SW480 (cell line): ENCODE measurements at regions not wholly inside any gene's neighbourhood (a gene's known extent, or its start where the extent isn't known, plus 50 kb on each side); places are given as distances from the start of the nearest gene placed in this dataset.
"Not testable (repeated sequence)": the region's sequence is repeated elsewhere in the genome, so short reads cannot be mapped to it uniquely, and the experiment has no call there.

ENCODE experiments used
- DNase-seq: peaks from one replicate; pipeline ENCODE4 v3.0.0-alpha.2; 2016; ENCODE audit warnings: low spot score

DNA sequence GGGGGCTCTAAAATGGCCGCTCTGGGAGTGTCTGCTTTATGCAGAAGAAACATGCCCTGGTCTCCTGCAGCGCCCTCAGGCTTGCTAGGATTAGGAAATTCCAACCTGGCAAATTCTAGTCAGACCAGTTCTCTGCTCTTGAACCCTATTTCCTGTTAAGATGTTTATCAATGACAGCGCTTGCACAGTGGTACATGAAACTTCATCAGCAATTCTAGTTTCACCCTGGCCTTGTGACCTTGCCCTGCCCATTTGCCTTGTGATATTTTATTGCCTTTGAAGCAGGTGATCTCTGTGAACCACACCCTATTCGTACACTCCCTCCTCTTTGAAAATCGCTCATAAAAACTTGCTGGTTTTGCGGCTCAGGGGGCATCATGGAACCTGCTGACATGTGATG lies 1184.0 kb downstream of the JRKL start:
- DNase-seq, result peak; percentile 74

DNA sequence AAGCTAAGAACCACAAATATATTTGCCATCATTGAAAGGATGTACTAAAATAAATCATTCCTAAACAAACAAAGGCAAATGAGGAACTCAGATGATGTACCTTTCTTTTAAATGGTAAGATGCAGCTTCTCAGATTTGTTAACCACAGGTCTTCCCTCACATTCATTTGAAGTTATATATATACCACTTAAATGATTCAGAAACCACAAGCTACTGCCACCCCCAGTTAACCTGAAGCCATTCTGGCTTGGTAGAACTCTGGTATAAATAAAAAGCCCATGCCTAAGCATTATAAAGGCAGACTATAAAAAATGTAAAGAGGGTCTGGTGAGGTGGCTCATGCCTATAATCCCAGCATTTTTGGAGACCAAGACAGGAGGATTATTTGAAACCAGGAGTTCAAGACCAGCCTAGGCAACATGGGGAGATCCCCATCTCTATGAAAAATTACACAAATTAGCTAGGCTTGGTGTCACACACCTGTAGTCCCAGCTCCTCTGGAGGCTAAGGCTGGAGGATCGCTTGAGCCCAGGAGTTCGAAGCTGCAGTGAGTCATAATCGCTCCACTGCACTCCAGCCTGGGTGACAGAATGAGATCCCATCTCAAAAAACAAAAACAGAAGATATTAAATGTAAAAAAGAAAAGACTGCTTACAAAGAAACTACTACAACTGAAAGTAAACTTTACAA lies 1185.3 kb downstream of the JRKL start:
- DNase-seq, result peak; percentile 87

DNA sequence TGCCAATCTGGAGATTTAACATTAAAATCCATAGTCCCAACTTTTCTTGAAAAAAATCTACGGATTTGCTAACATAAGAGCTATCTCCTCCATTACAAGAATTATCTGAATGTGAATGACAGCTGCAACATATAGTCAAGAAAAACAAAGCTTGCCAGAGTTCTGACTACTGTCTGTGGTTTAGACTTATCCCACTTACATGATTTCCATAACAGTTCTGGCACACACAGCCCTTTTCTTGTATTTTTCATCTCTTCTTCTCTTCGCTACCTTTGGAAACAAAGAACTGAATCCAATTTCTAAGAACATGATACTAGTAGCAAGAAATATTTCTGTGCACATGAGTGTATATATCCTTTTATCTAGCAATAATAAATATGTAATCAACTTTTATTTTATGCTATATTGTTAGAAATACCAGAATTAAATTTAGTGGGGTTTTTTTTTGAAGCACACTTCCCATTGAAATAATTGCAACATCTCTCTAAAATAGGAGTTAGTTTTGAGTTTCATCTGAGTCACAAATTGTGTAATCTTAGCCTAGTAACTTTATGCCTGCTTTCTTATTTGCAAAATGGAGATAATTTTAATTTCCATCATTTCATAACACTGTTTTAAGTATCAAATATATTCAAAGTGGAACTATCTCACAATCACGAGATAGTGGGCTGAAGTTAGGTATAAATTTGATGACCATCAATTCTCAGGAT lies 1217.6 kb downstream of the JRKL start:
- no peak for DNase-seq

DNA sequence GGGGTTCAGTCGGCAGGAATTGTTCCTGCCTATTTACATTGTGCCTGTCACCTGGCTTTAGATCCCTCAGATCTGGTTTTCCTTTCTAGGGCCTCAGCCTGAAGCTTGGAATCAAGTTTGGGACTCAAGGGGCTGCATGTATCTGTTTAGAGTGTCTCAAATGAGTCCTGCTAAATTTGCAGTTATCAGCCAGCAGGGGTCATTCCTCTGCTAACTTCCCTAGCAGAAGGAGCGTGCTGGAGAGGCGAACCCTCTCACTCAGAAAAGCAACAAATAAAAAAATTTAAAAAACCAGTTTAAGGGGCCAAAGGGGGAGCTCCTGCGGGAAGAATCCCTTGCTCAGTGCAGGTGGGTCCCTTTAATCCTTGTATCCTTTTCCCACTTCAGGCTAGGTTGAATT lies 1220.2 kb downstream of the JRKL start:
- no peak for DNase-seq

DNA sequence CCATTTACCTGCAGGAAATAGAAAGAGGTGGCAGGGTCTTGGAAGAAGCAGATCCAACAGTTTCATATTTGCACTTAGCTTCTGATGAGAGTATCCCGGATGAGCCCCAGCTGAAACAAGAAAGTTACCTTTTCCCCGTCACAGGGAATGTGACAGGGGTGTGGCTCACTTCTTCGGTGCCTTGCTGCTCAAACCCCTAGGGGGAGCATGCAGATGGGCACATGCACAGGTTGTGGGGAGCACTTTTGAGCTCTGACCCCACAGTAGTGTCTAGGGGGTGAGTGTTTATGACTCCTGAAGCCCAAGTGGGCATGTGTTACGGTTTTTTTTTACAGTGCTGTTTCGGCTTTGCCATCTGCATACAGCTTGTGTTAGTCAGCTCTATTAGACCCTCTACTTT lies 1221.0 kb downstream of the JRKL start:
- no peak for DNase-seq

DNA sequence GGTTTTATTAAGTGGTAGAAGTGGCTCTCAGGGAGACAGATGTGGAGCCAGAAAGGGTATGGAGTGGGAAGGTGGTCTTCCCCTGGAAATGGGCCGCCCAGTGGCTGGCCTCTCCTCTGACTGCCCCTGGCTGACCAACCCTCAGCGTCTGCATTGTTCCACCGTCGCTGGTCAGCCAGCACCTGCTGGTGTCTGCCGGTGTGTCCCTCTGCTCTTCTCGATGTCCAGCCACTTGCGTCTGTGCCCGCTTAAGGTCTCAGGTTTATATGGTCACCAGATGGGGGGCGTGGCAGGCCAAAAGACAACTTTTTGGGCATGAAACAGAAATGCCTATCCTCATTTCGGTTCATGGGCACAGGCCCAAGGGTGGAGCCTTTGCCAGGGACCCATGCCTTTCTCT lies 1221.5 kb downstream of the JRKL start:
- DNase-seq, result no peak

DNA sequence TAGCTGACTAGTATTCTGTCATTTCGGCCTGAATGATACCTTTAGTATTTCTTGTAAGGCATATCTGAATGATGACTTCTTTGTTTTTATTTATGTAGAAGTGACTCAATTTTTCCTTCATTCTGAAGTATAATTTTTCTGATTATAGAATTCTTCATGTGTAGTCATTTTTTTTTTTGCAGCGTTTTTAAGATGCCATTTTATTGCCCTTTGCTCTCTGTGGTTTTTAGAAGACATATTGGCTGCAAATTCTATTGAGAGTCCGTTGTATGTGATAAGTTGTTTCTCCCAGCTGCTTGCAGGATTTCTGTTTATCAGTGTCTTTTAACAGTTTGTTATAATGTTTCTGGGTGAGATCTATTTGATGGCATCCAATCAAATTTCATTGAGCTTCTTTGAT lies 1224.8 kb downstream of the JRKL start:
- no peak for DNase-seq

DNA sequence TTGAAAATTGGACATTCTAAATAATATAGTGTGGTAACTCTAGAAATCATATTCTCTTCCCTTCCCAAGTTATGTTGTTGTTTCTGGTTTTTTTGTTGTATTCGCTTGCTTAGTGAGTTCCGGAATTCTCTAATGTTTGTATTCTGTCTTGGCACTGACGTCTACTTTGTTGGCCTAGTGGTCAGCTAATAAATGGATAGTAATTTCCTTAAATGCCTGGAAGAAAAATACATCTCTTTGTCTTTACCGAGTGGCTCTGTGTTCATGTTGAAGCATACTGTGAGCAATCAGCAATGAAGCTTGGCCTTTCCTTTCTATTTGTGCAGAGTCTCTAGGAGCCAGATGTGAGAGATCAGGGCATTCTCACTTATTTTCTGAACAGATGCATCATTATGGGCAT lies 1225.7 kb downstream of the JRKL start:
- no peak for DNase-seq

DNA sequence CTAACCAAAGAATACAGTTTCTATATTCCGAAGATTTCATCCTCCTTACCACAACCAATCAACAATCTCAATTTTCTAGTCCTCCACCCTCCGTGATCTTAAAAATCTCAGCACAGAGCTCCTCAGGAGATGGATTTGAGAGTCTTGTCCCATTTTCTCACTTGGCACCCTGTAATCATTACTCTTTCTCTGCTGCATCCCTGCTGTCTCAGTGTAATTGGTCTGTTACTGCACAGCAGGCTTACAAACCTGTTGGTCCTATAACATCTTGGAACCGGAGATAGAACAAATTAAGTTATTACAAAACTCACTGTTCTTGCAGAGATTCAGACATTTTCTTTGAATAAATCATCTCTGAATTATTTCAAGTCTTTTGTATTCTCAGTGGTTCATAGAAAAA lies 1227.2 kb downstream of the JRKL start:
- no peak for DNase-seq

DNA sequence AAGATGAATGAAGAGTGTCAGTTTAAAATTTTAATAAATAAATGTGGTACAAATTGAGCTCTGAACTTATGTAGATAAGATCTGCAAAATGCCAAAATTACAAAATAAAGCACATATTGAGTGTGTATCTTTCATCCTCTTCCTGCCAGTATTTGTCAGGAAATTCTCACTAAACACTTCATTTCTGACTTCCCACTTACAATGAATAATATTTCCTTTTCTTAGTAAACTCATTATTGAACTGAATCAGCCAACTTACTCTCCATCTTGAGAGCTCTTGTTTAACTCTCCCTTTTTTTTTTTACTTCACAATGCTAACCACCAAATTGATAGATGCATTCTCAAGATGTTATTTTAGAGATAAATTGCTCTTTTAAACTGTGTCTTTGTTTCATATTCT lies 1230.2 kb downstream of the JRKL start:
- no peak for DNase-seq

DNA sequence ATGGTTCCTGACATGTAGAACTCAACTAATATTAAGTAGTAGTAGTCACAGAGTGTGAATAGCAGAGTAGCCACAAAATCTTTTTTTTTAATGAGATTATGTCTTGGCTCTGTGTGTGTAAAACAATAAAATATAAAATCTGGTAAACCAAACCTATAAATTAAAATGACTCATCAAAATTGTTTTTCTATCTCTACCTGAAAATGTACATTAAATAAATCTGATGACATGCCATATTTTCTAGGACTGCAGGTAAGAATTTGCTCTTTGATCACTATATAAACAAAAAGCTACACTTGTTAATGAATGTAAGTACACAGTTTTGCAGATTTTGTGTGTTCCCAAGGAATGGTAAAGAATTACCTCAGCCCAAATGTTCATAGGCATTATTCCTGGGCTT lies 1231.5 kb downstream of the JRKL start:
- no peak for DNase-seq

DNA sequence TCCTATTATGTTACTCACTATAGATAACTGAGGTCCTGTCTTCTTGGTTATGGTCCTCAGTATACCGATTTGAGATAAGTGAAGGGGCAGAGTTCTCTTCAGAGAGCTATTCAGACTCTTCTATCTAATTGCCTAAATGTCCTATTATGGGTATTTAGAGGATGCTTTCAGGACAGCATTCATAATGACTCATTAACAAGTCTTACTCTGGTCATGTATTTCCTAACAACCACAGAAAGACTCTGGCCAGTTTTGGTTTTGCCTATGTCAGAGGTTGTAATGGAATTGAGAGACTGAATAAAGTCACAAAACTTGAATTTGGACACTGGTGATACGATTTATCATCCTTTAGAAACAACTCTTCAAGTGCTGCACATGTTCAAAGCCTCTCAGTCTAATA lies 1233.0 kb downstream of the JRKL start:
- DNase-seq, result no peak

DNA sequence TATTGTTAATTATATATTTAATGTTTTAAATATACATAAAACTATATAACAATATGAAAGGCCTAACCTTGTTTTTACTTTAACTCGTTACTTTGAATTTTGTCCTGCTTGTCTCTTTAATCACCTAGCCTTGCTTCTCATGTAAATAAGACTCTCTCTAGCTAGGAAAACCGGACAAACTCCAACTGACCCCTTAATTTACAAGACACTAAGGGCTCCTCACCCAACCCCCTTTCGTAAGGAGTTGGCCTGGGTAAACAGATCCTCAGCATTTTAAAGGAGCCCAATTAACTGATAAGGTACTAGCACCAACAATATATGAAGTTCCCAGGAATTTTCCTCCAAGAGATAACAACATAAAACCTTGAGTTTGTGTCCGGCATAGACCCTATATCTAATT lies 1246.9 kb downstream of the JRKL start:
- DNase-seq, result not testable (repeated sequence)

DNA sequence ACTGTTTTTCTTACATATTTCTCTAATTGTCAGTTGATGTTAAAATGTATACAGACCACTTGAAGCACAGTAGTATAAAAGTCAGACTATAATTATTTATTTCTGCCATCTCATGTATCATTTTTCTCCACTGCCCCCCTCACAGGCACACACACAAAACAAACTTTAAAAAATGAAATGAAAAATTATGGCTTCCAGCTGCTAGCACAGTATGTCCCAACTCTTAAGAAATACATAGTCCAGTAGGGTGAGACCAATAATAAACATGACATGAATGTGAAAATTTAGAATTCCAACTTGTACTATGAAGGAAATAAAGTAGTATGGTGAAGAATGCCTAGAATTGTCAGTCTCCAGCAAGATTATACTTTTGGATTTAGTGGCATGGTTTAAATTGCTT lies 1247.9 kb downstream of the JRKL start:
- DNase-seq, result no peak

DNA sequence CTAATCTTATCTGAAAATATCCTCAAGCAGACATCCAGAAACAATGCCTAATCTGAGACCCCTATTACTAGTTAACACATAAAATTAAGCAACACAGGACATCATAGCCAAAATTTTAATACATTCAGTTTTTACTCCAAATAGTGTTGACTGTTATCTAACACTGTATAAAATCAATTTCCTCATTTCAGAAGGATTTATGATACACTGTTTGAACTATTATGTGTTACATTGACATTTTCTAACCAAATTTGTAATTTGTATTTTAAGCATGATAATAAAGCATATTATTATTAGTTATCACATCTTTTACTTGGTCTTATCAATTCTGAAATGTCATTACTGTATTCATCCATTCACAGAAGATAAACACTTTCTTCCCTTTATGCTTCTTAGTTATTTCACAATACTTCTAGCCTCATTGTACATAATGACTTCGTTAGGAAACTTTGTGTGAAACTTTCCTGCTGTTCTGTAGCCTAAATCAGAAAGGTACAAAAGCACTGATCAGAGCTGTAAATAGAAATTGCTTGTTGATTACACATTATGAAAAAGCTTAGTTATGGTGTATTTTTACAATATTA lies 1248.9 kb downstream of the JRKL start:
- no peak for DNase-seq

DNA sequence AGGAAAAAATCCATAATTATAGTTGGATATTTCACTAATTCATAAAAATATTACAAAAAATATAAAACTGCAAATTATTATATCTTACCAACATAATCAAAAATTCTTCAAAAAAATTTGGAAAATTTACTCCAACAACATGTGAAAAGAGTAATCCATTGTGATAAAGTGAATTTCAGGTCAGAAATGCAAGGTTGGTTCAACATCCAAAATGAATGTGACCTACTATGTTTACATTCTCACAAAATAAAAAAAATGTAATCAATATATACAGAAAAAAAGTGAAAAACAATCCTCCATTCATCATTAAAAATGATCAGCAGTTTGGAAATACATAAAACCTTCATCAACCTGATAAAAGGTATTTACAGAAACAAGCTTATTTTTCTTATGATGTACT lies 1252.2 kb downstream of the JRKL start:
- no peak for DNase-seq

DNA sequence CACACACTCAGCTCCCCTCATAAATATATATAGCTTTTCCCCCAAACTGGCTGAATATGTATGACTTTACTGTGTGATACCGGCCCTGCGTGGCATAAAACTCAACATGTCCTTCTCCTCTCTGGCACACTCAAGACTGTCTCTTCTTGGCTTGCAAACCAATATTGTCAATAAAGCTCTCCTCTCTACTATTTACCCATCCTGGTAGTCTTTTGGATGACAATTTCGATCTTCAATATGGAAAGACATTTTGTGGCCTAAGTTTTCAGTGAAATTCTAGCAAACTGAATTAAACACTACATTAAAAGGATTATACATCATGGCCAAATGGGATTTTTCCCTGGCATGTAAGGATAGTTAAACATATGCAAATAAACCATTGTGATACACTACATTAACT lies 1255.9 kb downstream of the JRKL start:
- DNase-seq, result no peak

DNA sequence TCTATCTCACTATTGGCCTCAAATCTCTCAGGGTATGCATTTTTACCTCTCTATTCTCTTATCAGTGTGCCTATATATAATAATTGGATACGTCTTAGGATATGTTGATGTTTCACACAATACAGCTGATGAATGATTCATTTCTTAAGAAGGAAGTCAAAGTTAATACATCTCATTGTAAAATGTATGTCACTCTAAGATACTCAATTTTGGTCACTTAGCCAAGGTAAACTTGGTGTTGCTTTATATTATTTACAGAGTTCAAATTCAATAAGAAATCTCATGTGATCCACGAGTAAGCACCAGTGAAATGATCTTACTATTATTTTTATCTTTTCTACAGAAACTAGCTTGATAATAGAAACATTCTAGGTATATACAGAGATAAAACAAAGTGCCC lies 1266.5 kb downstream of the JRKL start:
- DNase-seq, result no peak

DNA sequence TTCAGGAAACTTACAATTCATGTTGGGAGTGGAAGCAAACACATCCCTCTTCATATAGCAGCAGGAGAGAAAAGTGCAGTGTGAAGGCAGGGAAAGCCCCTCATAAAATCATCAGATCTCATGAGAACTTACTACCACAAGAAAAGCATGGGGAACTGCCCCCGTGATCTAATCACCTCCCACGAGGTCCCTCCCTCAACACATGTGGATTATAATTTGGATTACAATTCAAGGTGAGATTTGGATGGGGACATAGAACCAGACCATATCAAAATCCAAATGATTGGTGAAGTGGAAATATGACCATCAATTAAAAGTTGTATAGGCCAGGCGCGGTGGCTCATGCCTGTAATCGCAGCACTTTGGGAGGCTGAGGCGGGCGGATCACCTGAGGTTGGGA lies 1268.0 kb downstream of the JRKL start:
- no peak for DNase-seq

DNA sequence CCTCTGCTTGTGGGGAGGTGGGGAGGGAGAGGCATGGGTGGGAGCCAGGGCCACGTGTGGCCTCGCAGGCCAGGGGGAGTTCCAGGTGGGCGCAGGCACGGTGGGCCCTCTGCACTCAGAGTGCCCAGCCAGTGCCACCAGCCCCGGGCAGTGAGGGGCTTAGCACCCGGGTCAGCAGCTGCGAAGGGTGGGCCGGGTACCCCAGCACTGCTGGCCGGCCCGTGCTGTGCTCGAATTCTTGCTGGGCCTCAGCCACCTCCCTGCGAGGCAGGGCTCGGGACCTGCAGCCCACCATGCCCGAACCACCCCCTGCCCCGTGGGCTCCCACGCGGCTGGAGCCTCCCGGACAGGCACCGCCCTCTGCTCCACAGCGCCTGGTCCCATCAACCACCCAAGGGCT lies 1277.2 kb downstream of the JRKL start:
- no peak for DNase-seq

DNA sequence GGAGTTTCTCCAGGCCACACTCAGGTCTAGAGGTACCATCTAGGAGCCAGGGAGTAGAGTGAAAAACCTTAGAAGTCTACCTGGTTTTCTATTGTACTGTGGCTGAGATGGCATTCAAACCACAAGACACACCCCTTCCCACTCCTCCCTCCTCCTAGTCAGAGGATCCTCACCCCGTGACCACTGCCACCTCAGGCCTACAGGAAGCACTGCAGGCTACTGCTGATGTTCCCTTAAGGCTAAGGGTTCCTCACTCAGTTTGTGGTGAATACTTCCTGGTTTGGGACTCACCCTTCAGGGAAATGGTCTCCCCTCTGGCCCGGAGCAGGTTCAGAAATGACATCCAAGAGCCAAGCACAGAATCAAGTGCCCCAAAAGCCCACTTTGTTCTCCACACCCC lies 1293.9 kb downstream of the JRKL start:
- DNase-seq, result peak; percentile 76

DNA sequence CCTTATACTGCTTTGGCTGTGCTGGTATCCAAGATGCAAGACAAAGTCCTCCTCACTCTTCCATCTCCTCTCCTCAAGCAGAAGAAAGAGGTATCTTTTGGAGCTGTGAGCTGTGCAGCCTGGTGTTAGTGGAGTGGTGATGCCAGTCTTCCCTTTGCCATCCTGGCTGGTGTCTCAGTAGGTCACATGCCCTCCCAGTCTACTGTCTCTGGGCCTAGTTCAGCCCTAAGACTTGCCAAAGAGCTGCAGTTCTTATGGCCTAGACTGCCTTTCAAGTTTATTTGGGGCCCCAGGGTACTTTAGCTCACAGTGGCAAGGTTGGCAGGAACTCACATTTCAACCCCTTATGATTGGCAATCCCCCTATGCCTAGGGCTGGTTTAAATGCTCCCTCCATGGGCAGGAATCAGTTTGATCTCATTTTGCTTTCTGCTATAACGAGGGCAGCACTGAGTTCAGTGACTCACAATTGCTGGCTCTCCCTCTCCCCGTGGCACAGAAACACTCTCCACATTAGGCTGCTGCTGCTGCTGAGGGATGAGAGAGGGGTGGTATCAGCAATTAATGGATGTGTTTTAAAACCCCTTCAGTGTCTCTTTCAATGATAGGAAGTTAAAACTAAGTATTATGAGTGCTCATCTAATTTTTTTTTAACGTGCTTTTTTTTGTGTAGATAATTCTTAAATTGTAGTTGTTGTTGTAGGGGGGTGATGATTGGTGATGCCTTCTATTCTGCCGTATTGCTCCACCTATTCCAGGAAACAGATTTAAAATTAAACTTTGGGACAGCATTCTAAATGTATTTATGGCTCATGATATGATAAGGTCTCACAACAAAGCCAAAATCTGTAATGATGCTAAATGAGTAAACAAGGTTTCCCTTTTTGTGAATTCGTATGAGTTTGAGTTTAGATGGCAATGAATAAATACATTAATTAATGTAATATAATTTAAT lies 1295.0 kb downstream of the JRKL start:
- no peak for DNase-seq

DNA sequence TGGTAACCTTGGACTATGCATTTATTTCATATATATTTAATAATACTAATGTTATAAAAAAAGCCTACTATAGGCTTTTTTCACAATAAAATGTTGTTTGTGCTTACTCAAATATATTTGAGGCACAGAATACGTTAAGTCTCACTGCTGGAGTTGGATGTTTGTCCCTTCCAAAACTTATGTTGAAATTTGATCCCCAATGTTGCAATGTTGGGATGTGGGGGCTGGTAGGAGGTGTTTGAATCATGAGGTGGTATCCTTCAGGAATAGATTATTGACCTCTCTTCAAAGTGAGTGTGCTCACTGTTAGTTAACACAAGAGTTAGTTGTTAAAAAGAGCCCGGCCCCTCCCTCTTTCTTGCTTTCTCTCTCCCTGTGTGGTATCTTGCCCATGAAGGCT lies 1295.9 kb downstream of the JRKL start:
- no peak for DNase-seq
